H1 (cell line): ENCODE measurements at regions not wholly inside any gene's neighbourhood (a gene's known extent, or its start where the extent isn't known, plus 50 kb on each side); places are given as distances from the start of the nearest gene placed in this dataset.

Source experiments
- CTCF ChIA-PET: fragments of 300-600 bp; sonication (Branson Sonifier 250); formaldehyde crosslinking; loops from one replicate; lab custom pipeline; 2021; ENCODE audit not compliant: partially characterized antibody; lab: Charles Lee
- POLR2A ChIA-PET: fragments of 300-600 bp; sonication (Branson Sonifier 250); formaldehyde crosslinking; loops from one replicate; lab custom pipeline; 2021; ENCODE audit warnings: inconsistent platforms; ENCODE audit not compliant: partially characterized antibody; lab: Charles Lee
- DNase-seq, 2 experiments: peaks; one replicate each; pipeline versions ENCODE4 v3.0.0 to v3.0.0-alpha.2; 2010 to 2022; ENCODE audit warnings: low spot score in 2 of 2, low read depth in 1 of 2, mixed read lengths in 1 of 2
- FAIRE-seq: peaks from 2 replicates; lab custom pipeline; 2011; peaks lifted over from hg19 to GRCh38; lab: Jason Lieb, UNC
- H2AFZ ChIP-seq: 2 replicates; pipeline ENCODE4 v1.8.1; 2012; ENCODE audit warnings: low read length, inconsistent platforms
- H2AK5ac ChIP-seq: 2 replicates; pipeline ENCODE4 v1.6.1; 2013; ENCODE audit warnings: low read depth, low read length
- H2BK120ac ChIP-seq: replicated peaks from 2 replicates; pipeline ENCODE3; 2013; ENCODE audit warnings: low read depth, low read length, inconsistent platforms
- H2BK12ac ChIP-seq: 2 replicates; pipeline ENCODE4 v1.6.1; 2013; ENCODE audit warnings: low read depth, low read length
- H2BK15ac ChIP-seq: 2 replicates; pipeline ENCODE4 v1.6.1; 2013; ENCODE audit warnings: low read length
- H2BK20ac ChIP-seq: 2 replicates; pipeline ENCODE4 v1.6.1; 2013; ENCODE audit warnings: low read length
- H2BK5ac ChIP-seq: 2 replicates; pipeline ENCODE4 v1.6.1; 2013; ENCODE audit warnings: low read depth, low read length
- H3K14ac ChIP-seq: 2 replicates; pipeline ENCODE4 v1.6.1; 2013; ENCODE audit warnings: inconsistent platforms; ENCODE audit not compliant: insufficient read length
- H3K18ac ChIP-seq: 2 replicates; pipeline ENCODE4 v1.6.1; 2013; ENCODE audit warnings: low read length; ENCODE audit errors: extremely low read depth
- H3K23ac ChIP-seq: 2 replicates; pipeline ENCODE4 v1.6.1; 2013; ENCODE audit warnings: inconsistent platforms; ENCODE audit not compliant: insufficient read length
- H3K23me2 ChIP-seq: 2 replicates; pipeline ENCODE4 v1.6.1; 2013; ENCODE audit warnings: low read depth, low read length
- H3K27ac ChIP-seq: 2 replicates; pipeline ENCODE4 v1.6.1; 2011; ENCODE audit warnings: low read depth, low read length, inconsistent platforms
- H3K27me3 ChIP-seq, 4 experiments: replicated peaks in 1 of 4; 1 replicate in 1 of 4; 2 replicates in 3 of 4; pipeline versions ENCODE4 v1.6.1 to v1.8.1; 2011 to 2013; ENCODE audit warnings: low read length in 3 of 4, mild to moderate bottlenecking in 3 of 4, inconsistent platforms in 2 of 4, mixed read lengths in 2 of 4, moderate library complexity in 1 of 4; ENCODE audit not compliant: control insufficient read depth in 3 of 4, insufficient read depth in 3 of 4; ENCODE audit errors: extremely low read depth in 1 of 4
- H3K36me3 ChIP-seq, 4 experiments: 2 replicates each; pipeline versions ENCODE4 v1.6.1 to v1.8.1; 2011 to 2013; ENCODE audit warnings: mild to moderate bottlenecking in 4 of 4, low read length in 3 of 4, moderate library complexity in 2 of 4, control low read depth in 1 of 4, inconsistent platforms in 1 of 4; ENCODE audit not compliant: insufficient read depth in 4 of 4, control insufficient read depth in 2 of 4
- H3K4ac ChIP-seq: replicated peaks from 2 replicates; pipeline ENCODE3; 2013; ENCODE audit warnings: low read length, low read depth, mixed read lengths, inconsistent platforms; ENCODE audit not compliant: insufficient read length
- H3K4me1 ChIP-seq, 4 experiments: replicated peaks in 1 of 4; 1 replicate in 1 of 4; 2 replicates in 3 of 4; pipeline versions ENCODE4 v1.6.1 to v1.8.1; 2011 to 2013; ENCODE audit warnings: low read length in 3 of 4, inconsistent platforms in 2 of 4, mixed read lengths in 1 of 4; ENCODE audit not compliant: insufficient read depth in 4 of 4, control insufficient read depth in 3 of 4
- H3K4me2 ChIP-seq, 2 experiments: 2 replicates each; pipeline versions ENCODE4 v1.6.1 to v1.8.1; 2011 to 2013; ENCODE audit warnings: low read depth in 2 of 2, low read length in 2 of 2, control low read depth in 1 of 2, inconsistent platforms in 1 of 2, mild to moderate bottlenecking in 1 of 2; ENCODE audit not compliant: insufficient read depth in 1 of 2
- H3K4me3 ChIP-seq, 4 experiments: fragments of 200-600, 300-600 bp in 1 of 4; sonication (generic), shearing (Covaris generic), sonication (Bioruptor Twin) in 1 of 4; 2 replicates each; pipeline versions ENCODE4 v1.5.1 to v1.8.1; 2011 to 2016; ENCODE audit warnings: low read length in 4 of 4, low read depth in 3 of 4, control low read depth in 2 of 4, inconsistent platforms in 2 of 4, mild to moderate bottlenecking in 2 of 4, mixed read lengths in 1 of 4, moderate library complexity in 1 of 4; ENCODE audit not compliant: insufficient read depth in 2 of 4; ENCODE audit errors: extremely low read depth in 1 of 4
- H3K56ac ChIP-seq: replicated peaks from 2 replicates; pipeline ENCODE3; 2013; ENCODE audit warnings: low read depth, mild to moderate bottlenecking, mixed read lengths, low read length, inconsistent platforms; ENCODE audit not compliant: insufficient read length
- H3K79me1 ChIP-seq: 2 replicates; pipeline ENCODE4 v1.6.1; 2013; ENCODE audit warnings: low read depth, low read length, control low read depth
- H3K79me2 ChIP-seq, 2 experiments: 2 replicates each; pipeline versions ENCODE4 v1.6.1 to v1.8.1; 2012 to 2013; ENCODE audit warnings: low read length in 2 of 2, mild to moderate bottlenecking in 2 of 2, inconsistent platforms in 1 of 2; ENCODE audit not compliant: insufficient read depth in 2 of 2, control insufficient read depth in 1 of 2
- H3K9ac ChIP-seq, 4 experiments: replicated peaks in 1 of 4; 1 replicate in 1 of 4; 2 replicates in 3 of 4; pipeline versions ENCODE4 v1.6.1 to v1.8.1; 2011 to 2013; ENCODE audit warnings: low read depth in 3 of 4, low read length in 3 of 4, control low read depth in 2 of 4, mild to moderate bottlenecking in 2 of 4, moderate library complexity in 2 of 4, inconsistent platforms in 1 of 4; ENCODE audit errors: extremely low read depth in 1 of 4
- H3K9me3 ChIP-seq, 2 experiments: 2 replicates each; pipeline versions ENCODE4 v1.6.1 to v1.8.1; 2012 to 2013; ENCODE audit warnings: mild to moderate bottlenecking in 2 of 2, moderate library complexity in 2 of 2, control low read depth in 1 of 2, inconsistent platforms in 1 of 2, low read depth in 1 of 2, low read length in 1 of 2, mixed read lengths in 1 of 2; ENCODE audit not compliant: insufficient read depth in 2 of 2
- H4K20me1 ChIP-seq, 2 experiments: replicated peaks in 1 of 2; 2 replicates each; pipeline versions ENCODE3 to v1.8.1; 2011 to 2013; ENCODE audit warnings: inconsistent platforms in 2 of 2, low read length in 2 of 2, mild to moderate bottlenecking in 1 of 2; ENCODE audit not compliant: insufficient read depth in 2 of 2, control insufficient read depth in 1 of 2
- H4K5ac ChIP-seq: 2 replicates; pipeline ENCODE4 v1.6.1; 2013; ENCODE audit warnings: low read length, low read depth, mixed read lengths, inconsistent platforms; ENCODE audit not compliant: insufficient read length
- H4K8ac ChIP-seq: 2 replicates; pipeline ENCODE4 v1.8.0; 2013; ENCODE audit warnings: mild to moderate bottlenecking, moderate library complexity, low read length, inconsistent platforms; ENCODE audit not compliant: insufficient read depth; ENCODE audit errors: extremely low read depth
- H4K91ac ChIP-seq: replicated peaks from 2 replicates; pipeline ENCODE3; 2013; ENCODE audit warnings: low read length, mixed read lengths, inconsistent platforms; ENCODE audit not compliant: insufficient read length
- ASH2L ChIP-seq: fragments of 200-600, 300-600 bp; sonication (generic); IDR thresholded peaks from one replicate; pipeline ENCODE4 v1.7.1; 2017; ENCODE audit warnings: low read length
- CHD1 ChIP-seq: IDR thresholded peaks from 2 replicates; pipeline ENCODE4 v1.6.1; 2012; ENCODE audit warnings: low read depth, low read length, improper control_type of control experiment
- CREB1 ChIP-seq: IDR thresholded peaks from 2 replicates; pipeline ENCODE4 v1.6.1; 2012; ENCODE audit warnings: inconsistent platforms
- EP300 ChIP-seq, 2 experiments: IDR thresholded peaks; 1 replicate in 1 of 2; 2 replicates in 1 of 2; pipeline ENCODE4 v1.6.1; 2011 to 2012; ENCODE audit warnings: low read depth in 2 of 2, low read length in 2 of 2, mild to moderate bottlenecking in 2 of 2, borderline replicate concordance in 1 of 2, inconsistent platforms in 1 of 2, moderate library complexity in 1 of 2
- GABPA ChIP-seq: IDR thresholded peaks from 2 replicates; pipeline ENCODE4 v1.6.1; 2011; ENCODE audit warnings: mild to moderate bottlenecking, low read length, moderate library complexity, borderline replicate concordance; ENCODE audit not compliant: insufficient read depth
- GTF2F1 ChIP-seq: IDR thresholded peaks from 2 replicates; pipeline ENCODE4 v1.6.1; 2012; ENCODE audit warnings: low read depth, low read length, improper control_type of control experiment, borderline replicate concordance
- RXRA ChIP-seq: IDR thresholded peaks from 2 replicates; pipeline ENCODE4 v1.6.1; 2011; ENCODE audit warnings: low read depth, mild to moderate bottlenecking, low read length, moderate library complexity; ENCODE audit not compliant: insufficient read depth
- SAP30 ChIP-seq: fragments of 300-600 bp; sonication (generic); IDR thresholded peaks from 2 replicates; pipeline ENCODE4 v1.7.1; 2012; ENCODE audit warnings: low read length, moderate library complexity, mild to moderate bottlenecking, inconsistent platforms; ENCODE audit not compliant: insufficient read depth, insufficient replicate concordance
- ZNF274 ChIP-seq: IDR thresholded peaks from 2 replicates; pipeline ENCODE4 v1.7.0; 2012; ENCODE audit warnings: low read length, borderline replicate concordance; ENCODE audit errors: extremely low read depth
- WGBS, 2 experiments: shearing (Covaris generic) in 1 of 2; methylation state at CpG; one replicate each; pipeline versions ENCODE4 v1.1.6 to v1.1.7; 2013 to 2015; ENCODE audit warnings: low lambda C conversion rate in 2 of 2, mixed read lengths in 2 of 2, inconsistent platforms in 1 of 2, low coverage in 1 of 2, missing lambda C conversion rate in 1 of 2; ENCODE audit not compliant: insufficient replicate concordance in 2 of 2, insufficient coverage in 1 of 2, insufficient read length in 1 of 2; ENCODE audit errors: extremely low coverage in 1 of 2, missing lambda C conversion rate in 1 of 2; 5-methylcytosine and 5-hydroxymethylcytosine counted together

- H3K27ac ChIP-seq, result no peak overlapping the region
- no peak overlapping the region for H3K4ac ChIP-seq
- H3K18ac ChIP-seq, result no peak overlapping the region
- H3K79me2 ChIP-seq, result no peaks in the 10 kb centered on the region
- FAIRE-seq (no peak), DNase-seq (no peak)
- H2BK15ac ChIP-seq, result no peak overlapping the region
- no peak overlapping the region for H2BK120ac ChIP-seq
- WGBS, 2 experiments, result 96% methylated on average over 5 of the region's 5 CpGs; no CpG with 5 or more reads in 1 of the 2 experiments
- no peak overlapping the region for H2BK20ac ChIP-seq
- H4K8ac ChIP-seq, result no peak overlapping the region
- ChIA-PET CTCF (interaction anchor here (0.6 to 3.2 kb wide), 8 partner anchors 22 to 296 kb away, joined by 3 to 9 read pairs (median 3); no protein-coding TSS in a partner anchor), POLR2A (no interaction called here)
- H3K9me3 ChIP-seq, result no peaks in the 10 kb centered on the region
- no peaks in the 10 kb centered on the region for H3K27me3 ChIP-seq
- H3K4me3 ChIP-seq, result no peak overlapping the region
- no peak overlapping the region for H3K14ac ChIP-seq
- no peak overlapping the region for H2AK5ac ChIP-seq
- no peak overlapping the region for H2BK5ac ChIP-seq
- no peak overlapping the region for H3K56ac ChIP-seq
- H3K4me1 ChIP-seq, result peaks cover 0 to 5% (median 2%) of the 10 kb centered on the region in 4 experiments; a peak in 1 of 7 replicates
- no peak overlapping the region for H3K9ac ChIP-seq
- H2AFZ ChIP-seq, result no peak overlapping the region
- no peak overlapping the region for H3K4me2 ChIP-seq
- H2BK12ac ChIP-seq, result no peak overlapping the region
- no peaks in the 10 kb centered on the region for H3K79me1 ChIP-seq
- no peak overlapping the region for H4K91ac ChIP-seq
- no peaks in the 10 kb centered on the region; a peak in 1 of 8 replicates for H3K36me3 ChIP-seq
- no peaks in the 10 kb centered on the region for H4K20me1 ChIP-seq
- no peak overlapping the region for H3K23ac ChIP-seq
- H4K5ac ChIP-seq, result no peak overlapping the region
- no peaks in the 10 kb centered on the region for H3K23me2 ChIP-seq
- TF ChIP-seq CHD1 (no peak), GTF2F1 (no peak), RXRA (no peak), SAP30 (no peak), EP300 (IDR thresholded peaks at IDR 0.05; ENCODE audit: borderline replicate concordance in 1 of 2, low read depth in 2 of 2, low read length in 2 of 2) (no peak), ZNF274 (no peak), GABPA (no peak), ASH2L (no peak), CREB1 (no peak)
These were observed 85.6 kb upstream of the SLC44A1 start for GRCh38 chr9:105158898-105159297.
